NCI-H460 (cell line): ENCODE measurements at regions not wholly inside any gene's neighbourhood (a gene's known extent, or its start where the extent isn't known, plus 50 kb on each side); places are given as distances from the start of the nearest gene placed in this dataset.

Experiments
- DNase-seq: peaks from one replicate; pipeline ENCODE4 v3.0.0-alpha.2; 2016; ENCODE audit warnings: low read depth; ENCODE audit errors: extremely low read depth

DNA sequence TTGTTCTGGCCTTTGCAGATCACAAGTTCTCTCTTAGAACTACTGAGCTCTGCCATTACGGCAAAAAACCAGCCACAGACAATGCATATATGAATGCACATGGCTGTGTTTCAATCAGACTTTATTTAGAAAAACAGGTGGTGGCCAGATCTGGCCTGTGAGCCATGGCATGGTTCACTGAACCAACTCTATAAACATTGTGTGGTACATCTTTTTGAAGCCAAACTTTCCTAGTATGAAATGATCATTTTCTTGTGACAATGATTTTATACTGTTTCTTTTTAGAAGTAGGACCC, 65.9 kb upstream of the AMZ2 start:
- DNase-seq = no peak

DNA sequence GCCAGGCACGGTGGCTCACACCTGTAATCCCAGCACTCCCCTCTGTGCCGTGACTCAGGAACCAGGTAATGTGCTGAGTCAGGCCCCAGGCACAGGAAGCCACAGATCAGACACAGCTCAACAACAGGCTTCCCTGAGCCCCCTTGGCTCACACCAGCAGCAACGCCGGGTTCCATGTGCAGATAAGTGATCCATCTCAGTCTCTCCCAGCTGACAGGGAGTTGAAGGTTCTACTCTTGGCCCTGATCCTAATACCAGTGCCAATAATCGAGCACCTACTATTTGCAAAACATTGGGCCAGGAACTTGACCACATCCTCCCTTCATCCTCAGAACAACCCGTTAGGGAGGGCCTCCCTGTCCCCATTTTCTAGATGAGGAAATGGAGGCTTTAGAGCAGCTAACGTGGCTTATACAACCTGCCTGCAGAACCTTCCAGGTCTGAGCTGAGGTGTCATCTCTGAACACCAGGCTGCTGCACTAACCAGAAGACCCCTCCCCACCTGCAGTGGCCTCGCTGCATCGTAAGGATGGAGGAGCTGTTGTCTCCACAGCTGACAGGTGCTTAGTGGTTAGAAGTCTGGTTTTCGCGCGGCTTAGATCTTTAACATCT, 64.8 kb upstream of the AMZ2 start:
- no peak for DNase-seq

DNA sequence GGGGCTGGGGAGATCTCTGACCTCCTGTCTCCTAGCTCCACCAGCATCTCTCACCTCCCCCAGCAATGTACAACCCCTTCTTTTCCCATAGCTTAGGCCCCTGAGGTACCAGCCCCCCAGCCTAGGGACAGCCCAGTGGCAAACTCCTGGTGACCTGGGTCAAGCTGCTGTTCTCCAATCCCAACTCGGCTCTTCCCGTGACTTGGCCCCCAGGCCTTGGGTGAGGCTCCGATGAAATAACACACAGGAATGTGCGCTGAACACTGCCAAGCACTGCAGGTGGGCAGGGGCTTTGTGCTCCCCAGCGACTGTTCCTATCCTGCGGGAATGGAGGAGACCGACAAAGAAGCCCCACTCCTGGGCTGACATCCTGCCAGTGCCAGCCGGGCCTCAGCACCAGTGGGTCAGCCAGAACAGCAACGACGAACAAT, 63.7 kb upstream of the AMZ2 start:
- no peak for DNase-seq

DNA sequence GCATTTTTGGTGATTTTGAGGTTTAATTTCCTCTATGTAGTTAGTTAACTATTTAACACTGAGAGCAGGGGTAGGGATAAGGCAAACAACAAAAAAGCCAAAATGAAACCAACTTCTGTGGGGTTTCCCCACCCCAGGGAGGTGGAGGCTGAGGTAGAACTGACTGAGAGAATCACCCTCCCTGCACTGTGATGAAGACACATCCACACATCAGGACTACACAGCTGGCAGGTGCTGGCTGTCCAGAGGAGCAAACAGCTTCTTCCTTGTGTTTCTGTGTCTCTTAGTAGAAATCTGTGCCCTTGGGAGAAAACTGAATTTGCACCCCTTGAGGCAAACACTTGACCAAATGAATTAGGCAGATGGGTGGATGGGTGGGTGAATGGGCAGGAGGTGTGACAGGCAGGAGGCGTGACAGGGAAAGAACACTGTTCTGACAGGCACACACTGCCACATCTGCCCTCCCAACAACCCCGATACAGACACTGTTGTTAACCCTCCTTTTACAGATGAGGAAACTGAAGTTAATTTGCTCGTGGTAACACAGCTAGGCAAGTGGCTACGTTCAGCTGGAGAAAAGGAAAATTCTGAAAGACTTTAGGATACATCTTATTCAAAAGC, 62.9 kb upstream of the AMZ2 start:
- DNase-seq = no peak

- DNase-seq = no peak
These were observed 62.0 kb upstream of the AMZ2 start for GRCh38 chr17:68185820-68186219.

DNA sequence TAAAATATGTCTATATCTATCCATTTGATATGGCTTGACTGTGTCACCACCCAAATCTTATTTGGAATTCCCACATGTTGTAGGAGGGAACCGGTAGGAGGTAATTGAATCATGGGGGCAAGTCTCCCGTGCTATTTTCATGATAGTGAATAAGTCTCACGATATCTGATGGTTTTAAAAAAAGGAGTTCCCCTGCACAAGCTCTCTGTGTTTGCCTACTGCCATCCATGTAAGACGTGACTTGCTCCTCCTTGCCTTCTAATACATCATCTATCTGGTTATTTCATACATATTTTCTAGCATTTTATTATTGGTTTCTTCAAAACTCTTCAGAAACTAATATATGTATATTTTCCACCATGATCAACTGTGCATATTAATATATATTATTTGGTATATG, 57.3 kb upstream of the AMZ2 start:
- no peak for DNase-seq

DNA sequence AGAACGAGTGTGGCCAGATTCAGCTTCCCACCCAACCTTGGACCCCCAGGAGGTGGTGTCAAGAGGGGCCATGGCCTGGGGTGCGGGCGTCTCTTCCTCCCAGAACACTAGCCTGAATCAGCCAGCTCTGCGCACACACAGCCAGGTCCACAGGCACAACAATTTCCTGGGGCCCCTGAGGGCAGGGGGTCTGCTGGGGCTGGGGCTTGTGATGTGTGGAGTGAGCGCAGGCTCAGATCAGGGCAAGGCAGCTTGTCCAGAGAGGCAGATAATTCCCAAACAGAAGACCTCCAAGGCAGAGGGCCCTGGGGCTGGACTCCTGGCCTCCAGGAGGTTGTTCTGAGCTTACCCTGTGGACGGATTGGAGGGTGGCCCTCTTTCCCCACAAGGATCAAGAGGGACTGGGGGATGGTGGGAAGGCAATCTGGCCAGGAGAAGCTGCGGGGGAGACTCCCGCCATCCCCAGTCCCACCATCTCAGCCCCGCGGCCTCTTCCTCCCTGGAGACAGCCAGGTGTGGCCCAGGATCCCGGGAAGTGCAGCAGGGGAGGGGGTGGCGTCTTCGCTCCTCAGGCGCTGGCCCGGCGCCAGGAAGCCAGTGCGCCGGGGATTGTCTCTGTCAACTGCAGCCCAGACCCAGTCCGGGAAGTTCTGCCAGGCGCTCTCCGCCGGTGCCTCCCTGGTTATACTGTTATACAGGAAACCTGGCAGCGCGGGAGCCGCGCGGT, 52.0 kb upstream of the AMZ2 start:
- no peak for DNase-seq

DNA sequence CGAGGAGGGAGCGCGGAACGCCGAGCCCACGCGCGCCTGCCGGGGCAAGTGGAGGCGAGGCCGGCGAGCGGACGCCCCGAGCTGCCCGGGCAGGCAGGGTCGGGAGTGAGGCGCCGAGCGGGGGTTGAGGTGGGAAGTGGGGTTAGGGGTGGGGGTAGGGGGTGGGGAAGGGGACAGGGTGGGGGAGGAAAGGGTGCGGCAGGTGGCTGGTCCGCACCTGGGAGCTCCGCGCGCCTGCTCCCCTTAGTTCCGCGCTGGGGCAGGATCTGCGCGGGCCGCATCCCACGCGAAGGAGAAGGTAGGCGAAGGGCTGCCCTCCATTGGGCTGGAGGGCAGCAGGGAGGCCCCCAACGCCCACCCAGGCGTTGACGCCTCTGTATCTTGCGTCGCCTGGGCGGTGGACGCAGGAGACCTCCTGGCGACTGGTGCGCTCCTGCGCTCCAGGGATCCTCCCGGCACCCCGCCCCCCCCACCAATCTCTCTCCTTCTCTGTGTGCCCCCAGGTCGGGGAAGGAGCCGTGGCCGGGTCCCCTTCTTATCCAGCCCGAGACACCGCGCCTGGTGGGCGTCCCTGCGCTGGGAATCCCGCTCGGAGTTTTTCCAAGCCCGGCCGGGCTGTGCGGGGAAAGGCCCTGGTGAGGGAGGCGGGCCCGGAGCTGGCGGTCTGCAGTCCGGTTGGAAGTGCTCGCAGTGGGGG, 51.3 kb upstream of the AMZ2 start:
- no peak for DNase-seq

GRCh38 chr17:68197091-68197996, 50.5 kb upstream of the AMZ2 start:
- DNase-seq = no peak

DNA sequence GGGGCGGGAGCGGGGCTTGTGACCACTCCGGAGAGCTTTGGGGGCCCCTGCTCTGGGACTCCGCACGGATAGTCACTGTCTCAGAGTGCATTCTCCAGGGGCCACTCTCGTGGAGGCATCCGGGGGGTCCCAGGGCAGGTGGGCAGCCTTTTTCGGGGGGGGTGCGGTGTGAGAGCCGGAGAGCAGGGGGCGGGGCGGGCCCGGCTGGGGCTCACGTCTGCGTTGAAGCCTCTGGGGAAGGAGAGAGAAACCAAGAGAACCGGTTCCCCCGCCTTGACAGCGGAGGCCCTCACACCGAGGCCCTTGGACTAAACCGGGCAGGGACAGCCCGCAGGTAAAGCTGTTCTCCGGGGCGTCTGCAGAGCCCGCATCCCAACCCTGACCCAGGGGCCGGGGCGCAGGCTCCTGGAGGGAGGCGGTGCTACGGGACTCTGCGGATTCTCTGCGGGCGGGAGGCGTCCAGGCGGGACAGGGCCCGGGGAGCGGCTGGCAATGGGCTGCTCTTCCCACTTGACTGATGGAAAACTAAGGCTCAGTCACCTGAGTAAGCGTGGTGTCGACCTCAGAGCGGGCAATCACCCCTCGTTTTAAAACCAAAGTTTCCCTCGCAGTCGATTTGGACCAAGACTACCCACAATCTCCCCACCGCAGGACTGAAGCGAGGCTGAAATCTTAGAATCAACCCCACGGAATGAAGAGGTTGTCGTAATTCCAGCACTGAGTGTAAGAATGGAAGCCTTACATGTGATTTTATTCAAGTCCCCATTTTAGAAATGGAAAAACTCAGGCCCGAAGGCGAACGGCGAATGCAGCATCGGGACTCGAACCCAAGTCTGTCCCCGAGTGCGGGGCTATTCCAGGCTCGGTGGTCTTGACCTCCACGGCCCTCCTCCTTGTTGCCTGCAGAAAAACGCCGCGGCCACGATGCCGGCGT, 49.6 kb upstream of the AMZ2 start:
- DNase-seq = no peak
